Activated CD4-positive, alpha-beta T cell treated with anti-CD3 and anti-CD28 coated beads, Interleukin-2, amount 10 ng/mL, durations not matched to agents 24 days and 14 days (primary cell): ENCODE measurements at regions not wholly inside any gene's neighbourhood (a gene's known extent, or its start where the extent isn't known, plus 50 kb on each side); places are given as distances from the start of the nearest gene placed in this dataset.

ENCODE experiments used
- DNase-seq: peaks from one replicate; pipeline ENCODE4 v3.0.0; 2022
- H3K27ac Mint-ChIP-seq: one replicate; pipeline ENCODE4 v1.8.0; 2022; ENCODE audit warnings: mild to moderate bottlenecking, mixed read lengths
- H3K27me3 Mint-ChIP-seq: one replicate; pipeline ENCODE4 v1.8.0; 2022; ENCODE audit warnings: mixed read lengths
- H3K36me3 Mint-ChIP-seq: one replicate; pipeline ENCODE4 v1.8.0; 2022; ENCODE audit warnings: low read depth, mild to moderate bottlenecking, mixed read lengths
- H3K4me1 Mint-ChIP-seq: one replicate; pipeline ENCODE4 v1.8.0; 2021; ENCODE audit warnings: mixed read lengths
- H3K4me3 Mint-ChIP-seq: one replicate; pipeline ENCODE4 v1.8.0; 2022; ENCODE audit warnings: mild to moderate bottlenecking, moderate library complexity, mixed read lengths
- H3K9me3 Mint-ChIP-seq: one replicate; pipeline ENCODE4 v1.8.0; 2021; ENCODE audit warnings: mixed read lengths
- intact Hi-C: fragments of 100-400 bp; cut with micrococcal nuclease; formaldehyde crosslinking; loops from one replicate; pipeline ENCODE4 v1.15.1; 2023

DNA sequence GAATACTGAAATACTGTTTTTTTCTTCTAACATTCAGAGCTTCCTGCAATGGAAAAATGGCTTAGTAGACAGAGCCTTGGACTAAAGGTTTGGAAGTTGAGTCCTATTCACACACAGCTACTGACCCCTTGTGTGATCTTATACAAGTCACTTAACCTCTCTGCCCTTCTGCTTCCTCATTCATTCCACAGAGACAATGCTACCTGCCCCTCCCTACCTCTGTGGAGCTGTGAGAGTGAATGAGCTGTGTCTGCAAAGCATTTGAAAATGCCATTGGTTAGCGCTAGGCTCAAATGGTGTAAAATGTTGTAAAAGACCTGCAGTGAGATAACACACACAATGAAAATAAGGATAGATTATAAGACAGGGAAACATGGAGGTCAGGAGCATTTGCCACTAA, 214.4 kb downstream of the BARHL2 start:
- Mint-ChIP-seq H3K27ac (no peak overlapping the region), H3K9me3 (no peaks in the 10 kb centered on the region), H3K4me3 (no peak overlapping the region), H3K36me3 (no peaks in the 10 kb centered on the region), H3K27me3 (peaks cover 2% of the 10 kb centered on the region), H3K4me1 (no peaks in the 10 kb centered on the region)
- DNase-seq, result no peak
- intact Hi-C loops, result no loop called here

- Mint-ChIP-seq H3K27ac (no peak overlapping the region), H3K4me1 (no peaks in the 10 kb centered on the region), H3K4me3 (no peak overlapping the region), H3K9me3 (no peaks in the 10 kb centered on the region), H3K36me3 (no peaks in the 10 kb centered on the region), H3K27me3 (peaks cover 2% of the 10 kb centered on the region)
- no peak for DNase-seq
- intact Hi-C loops, result no loop called here
Observed at GRCh38 chr1:90502194-90502593, 214.9 kb downstream of the BARHL2 start.

DNA sequence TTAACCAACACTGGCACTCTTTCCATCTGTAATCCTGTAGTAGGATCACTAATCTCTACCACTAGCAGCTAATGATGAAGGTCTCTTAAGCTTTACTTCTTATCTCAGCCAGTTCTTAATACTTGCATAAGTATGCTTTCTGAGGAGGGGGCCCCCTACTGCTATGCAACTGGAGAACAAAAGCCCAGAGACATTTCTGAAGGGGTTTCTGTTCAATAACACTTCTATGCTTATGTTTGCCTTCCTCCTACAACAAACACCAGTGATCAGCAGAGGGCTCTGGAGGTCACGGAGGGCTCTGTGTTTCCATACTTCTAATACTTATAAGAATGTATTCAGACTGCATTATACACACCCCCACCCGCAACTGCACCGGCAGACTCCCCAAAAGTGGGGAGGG, 215.8 kb downstream of the BARHL2 start:
- H3K9me3 Mint-ChIP-seq, result no peaks in the 10 kb centered on the region
- peaks cover 2% of the 10 kb centered on the region for H3K27me3 Mint-ChIP-seq
- DNase-seq, result no peak

DNA sequence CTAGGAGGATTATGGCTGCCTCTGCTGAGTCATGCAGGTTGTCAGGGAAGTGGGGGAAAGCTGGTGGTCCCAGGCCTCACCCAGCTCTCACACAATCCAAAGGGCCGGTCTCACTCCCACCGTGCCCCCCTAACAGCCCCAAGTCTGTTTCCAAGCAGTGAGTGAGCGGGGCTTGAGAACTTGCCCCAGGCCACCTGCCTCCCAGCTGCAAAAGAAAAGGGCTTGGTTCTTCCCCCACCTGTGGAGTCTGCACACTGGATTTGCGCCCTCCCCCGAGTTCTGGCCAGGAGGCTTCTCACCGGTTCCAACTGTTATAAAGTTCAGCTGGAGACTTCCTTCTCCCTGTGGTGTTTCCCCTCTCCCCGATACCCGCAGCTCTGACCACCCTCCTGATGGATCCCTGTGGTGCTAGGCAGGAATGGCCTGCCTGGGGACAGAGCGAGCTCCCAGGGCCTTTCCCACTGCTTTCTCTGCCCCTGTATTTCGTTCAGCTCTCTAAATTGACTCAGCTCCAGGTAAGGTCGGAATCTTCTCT, 222.3 kb downstream of the BARHL2 start:
- no peak overlapping the region for H3K27ac Mint-ChIP-seq
- H3K4me1 Mint-ChIP-seq, result no peaks in the 10 kb centered on the region
- no peaks in the 10 kb centered on the region for H3K27me3 Mint-ChIP-seq
- no peaks in the 10 kb centered on the region for H3K9me3 Mint-ChIP-seq
- DNase-seq, result no peak
- intact Hi-C loops, result no loop called here
- H3K4me3 Mint-ChIP-seq, result no peak overlapping the region
- H3K36me3 Mint-ChIP-seq, result no peaks in the 10 kb centered on the region

More for the DNA sequence above, 215.8 kb downstream of the BARHL2 start:
- H3K27ac Mint-ChIP-seq, result no peak overlapping the region
- no peak overlapping the region for H3K4me3 Mint-ChIP-seq
- intact Hi-C loops, result no loop called here
- H3K4me1 Mint-ChIP-seq, result no peaks in the 10 kb centered on the region
- no peaks in the 10 kb centered on the region for H3K36me3 Mint-ChIP-seq

DNA sequence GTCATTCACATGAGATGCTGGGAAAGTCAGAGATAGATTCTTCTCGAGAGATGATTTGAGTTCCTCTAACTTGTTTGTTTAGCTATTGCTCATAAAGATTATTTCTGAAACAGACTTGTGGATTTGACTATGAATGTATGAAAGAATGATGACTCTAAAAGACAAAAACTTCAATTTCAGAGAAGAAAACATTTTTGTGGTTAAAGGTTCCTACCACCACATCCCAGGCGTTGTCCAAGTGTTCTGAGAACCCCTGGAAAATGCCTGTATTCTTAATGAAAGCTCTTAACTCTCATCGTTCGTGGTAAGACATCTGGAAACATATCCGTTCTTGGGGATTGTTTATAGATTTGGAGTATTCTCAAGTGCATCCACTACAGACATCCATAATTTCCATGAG, 228.7 kb downstream of the BARHL2 start:
- Mint-ChIP-seq H3K27ac (no peak overlapping the region), H3K4me3 (no peak overlapping the region), H3K4me1 (no peaks in the 10 kb centered on the region), H3K9me3 (no peaks in the 10 kb centered on the region), H3K27me3 (no peaks in the 10 kb centered on the region), H3K36me3 (no peaks in the 10 kb centered on the region)
- intact Hi-C loops, result no loop called here
- DNase-seq, result no peak

DNA sequence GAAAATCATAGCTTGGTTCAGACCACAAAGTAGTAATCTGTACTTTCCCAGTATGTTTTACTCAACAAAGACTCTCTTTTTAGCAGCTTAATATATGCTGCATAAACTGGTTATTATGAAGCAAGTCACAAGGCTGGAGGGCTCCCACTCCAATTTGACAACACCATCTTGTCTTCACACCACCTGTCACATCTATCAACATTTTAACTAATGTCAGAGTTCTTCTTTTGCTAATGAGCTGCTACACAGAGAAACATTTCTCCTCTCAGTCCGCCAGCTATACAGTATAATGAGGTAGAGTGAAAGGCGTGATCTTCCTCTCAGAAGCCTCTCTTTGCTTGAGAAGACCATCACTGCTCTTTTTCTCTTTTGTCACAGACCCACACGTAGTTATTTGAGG, 230.1 kb downstream of the BARHL2 start:
- H3K9me3 Mint-ChIP-seq, result no peaks in the 10 kb centered on the region
- no peak overlapping the region for H3K27ac Mint-ChIP-seq
- no peaks in the 10 kb centered on the region for H3K36me3 Mint-ChIP-seq
- no peak overlapping the region for H3K4me3 Mint-ChIP-seq
- DNase-seq, result no peak
- no peaks in the 10 kb centered on the region for H3K4me1 Mint-ChIP-seq
- H3K27me3 Mint-ChIP-seq, result no peaks in the 10 kb centered on the region
- intact Hi-C loops, result no loop called here

DNA sequence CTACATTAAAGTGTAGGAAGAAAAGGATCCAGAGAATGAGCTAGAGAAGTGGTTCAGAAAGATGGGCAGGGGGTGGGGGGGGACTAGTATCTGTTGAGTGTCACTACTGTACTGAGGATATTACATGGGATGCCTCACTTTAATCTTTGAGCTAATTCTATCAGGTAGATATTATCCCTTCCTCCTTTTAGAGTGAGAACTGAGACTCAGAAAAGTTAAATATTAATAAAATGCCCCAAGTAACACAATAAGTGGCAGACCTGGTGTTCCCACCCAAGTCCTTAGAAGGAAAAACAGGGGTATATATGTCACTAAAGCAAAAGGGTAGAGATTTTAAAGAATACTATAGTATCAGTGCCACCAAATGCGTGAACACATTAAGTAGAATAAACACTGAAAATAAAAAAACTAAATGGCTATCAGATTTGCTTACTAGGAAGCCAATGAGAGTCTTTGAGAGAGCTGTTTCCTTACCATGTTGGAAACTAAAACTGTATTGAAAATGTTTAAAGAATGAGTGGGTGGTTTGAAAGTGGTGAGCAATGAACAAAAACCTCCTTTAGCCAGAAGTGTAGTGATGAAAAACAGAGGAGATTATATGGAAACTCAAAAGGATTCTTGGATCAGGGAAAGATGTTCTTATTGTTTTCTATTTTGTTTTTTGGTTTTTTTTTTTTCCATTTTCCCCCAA, 230.8 kb downstream of the BARHL2 start:
- H3K27me3 Mint-ChIP-seq, result no peaks in the 10 kb centered on the region
- intact Hi-C loops, result no loop called here
- DNase-seq, result no peak
- no peaks in the 10 kb centered on the region for H3K4me1 Mint-ChIP-seq
- no peaks in the 10 kb centered on the region for H3K9me3 Mint-ChIP-seq
- no peak overlapping the region for H3K27ac Mint-ChIP-seq
- no peak overlapping the region for H3K4me3 Mint-ChIP-seq
- H3K36me3 Mint-ChIP-seq, result no peaks in the 10 kb centered on the region

GRCh38 chr1:90480271-90480835, 236.7 kb downstream of the BARHL2 start:
- intact Hi-C loops, result no loop called here

GRCh38 chr1:90476994-90477393, 240.1 kb downstream of the BARHL2 start:
- intact Hi-C loops, result no loop called here
- peaks cover 2% of the 10 kb centered on the region for H3K27me3 Mint-ChIP-seq
- DNase-seq, result no peak
- H3K36me3 Mint-ChIP-seq, result no peaks in the 10 kb centered on the region
- H3K4me1 Mint-ChIP-seq, result no peaks in the 10 kb centered on the region
- no peaks in the 10 kb centered on the region for H3K9me3 Mint-ChIP-seq
- no peak overlapping the region for H3K27ac Mint-ChIP-seq
- H3K4me3 Mint-ChIP-seq, result no peak overlapping the region

More at GRCh38 chr1:90480271-90480835, 236.7 kb downstream of the BARHL2 start:
- Mint-ChIP-seq H3K9me3 (no peaks in the 10 kb centered on the region), H3K27ac (no peak overlapping the region), H3K4me3 (no peak overlapping the region), H3K27me3 (peaks cover 2% of the 10 kb centered on the region), H3K36me3 (no peaks in the 10 kb centered on the region), H3K4me1 (no peaks in the 10 kb centered on the region)
- DNase-seq, result no peak

GRCh38 chr1:90476411-90476810, 240.7 kb downstream of the BARHL2 start:
- Mint-ChIP-seq H3K27ac (no peak overlapping the region), H3K9me3 (no peaks in the 10 kb centered on the region), H3K4me3 (no peak overlapping the region), H3K27me3 (peaks cover 2% of the 10 kb centered on the region), H3K36me3 (no peaks in the 10 kb centered on the region), H3K4me1 (no peaks in the 10 kb centered on the region)
- no peak for DNase-seq
- intact Hi-C loops, result no loop called here

- intact Hi-C loops, result no loop called here
- H3K36me3 Mint-ChIP-seq, result no peaks in the 10 kb centered on the region
- no peaks in the 10 kb centered on the region for H3K9me3 Mint-ChIP-seq
- H3K27ac Mint-ChIP-seq, result no peak overlapping the region
- no peaks in the 10 kb centered on the region for H3K4me1 Mint-ChIP-seq
- no peak for DNase-seq
- peaks cover 2% of the 10 kb centered on the region for H3K27me3 Mint-ChIP-seq
- no peak overlapping the region for H3K4me3 Mint-ChIP-seq
Observed at GRCh38 chr1:90475631-90476030, 241.5 kb downstream of the BARHL2 start.

GRCh38 chr1:90474731-90475130, 242.4 kb downstream of the BARHL2 start:
- Mint-ChIP-seq H3K27me3 (peaks cover 2% of the 10 kb centered on the region), H3K36me3 (no peaks in the 10 kb centered on the region), H3K9me3 (no peaks in the 10 kb centered on the region), H3K4me3 (no peak overlapping the region), H3K27ac (no peak overlapping the region), H3K4me1 (no peaks in the 10 kb centered on the region)
- intact Hi-C loops, result no loop called here
- no peak for DNase-seq

GRCh38 chr1:90474158-90474557, 242.9 kb downstream of the BARHL2 start:
- no peaks in the 10 kb centered on the region for H3K9me3 Mint-ChIP-seq
- H3K27me3 Mint-ChIP-seq, result peaks cover 2% of the 10 kb centered on the region
- no peak overlapping the region for H3K27ac Mint-ChIP-seq
- no peak overlapping the region for H3K4me3 Mint-ChIP-seq
- intact Hi-C loops, result no loop called here
- H3K4me1 Mint-ChIP-seq, result no peaks in the 10 kb centered on the region
- H3K36me3 Mint-ChIP-seq, result no peaks in the 10 kb centered on the region
- no peak for DNase-seq

GRCh38 chr1:90472775-90473174, 244.3 kb downstream of the BARHL2 start:
- H3K4me1 Mint-ChIP-seq, result no peaks in the 10 kb centered on the region
- intact Hi-C loops, result no loop called here
- H3K36me3 Mint-ChIP-seq, result no peaks in the 10 kb centered on the region
- no peak overlapping the region for H3K27ac Mint-ChIP-seq
- DNase-seq, result no peak
- H3K9me3 Mint-ChIP-seq, result no peaks in the 10 kb centered on the region
- H3K27me3 Mint-ChIP-seq, result peaks cover 2% of the 10 kb centered on the region
- H3K4me3 Mint-ChIP-seq, result no peak overlapping the region

- Mint-ChIP-seq H3K4me1 (no peaks in the 10 kb centered on the region), H3K36me3 (no peaks in the 10 kb centered on the region), H3K27me3 (peaks cover 2% of the 10 kb centered on the region), H3K4me3 (no peak overlapping the region), H3K27ac (no peak overlapping the region), H3K9me3 (no peaks in the 10 kb centered on the region)
- intact Hi-C loops, result no loop called here
- DNase-seq, result no peak
Observed at GRCh38 chr1:90459570-90459969, 257.5 kb downstream of the BARHL2 start.
